ENCODE measurements at regions not wholly inside any gene's neighbourhood (a gene's known extent, or its start where the extent isn't known, plus 50 kb on each side); places are given as distances from the start of the nearest gene placed in this dataset.
A peak's percentile ranks its signal among the peaks of the same experiment; 100 is the strongest.
"Not testable (repeated sequence)": the region's sequence is repeated elsewhere in the genome, so short reads cannot be mapped to it uniquely, and the experiment has no call there.

- ATAC-seq (no peak), DNase-seq (no peak)
- intact Hi-C loops (cut with micrococcal nuclease) = no loop called here
Measured at GRCh38 chr5:110812639-110813038, 73.8 kb downstream of the SLC25A46 start.

- intact Hi-C loops (cut with micrococcal nuclease) = no loop called here
- no peak for ATAC-seq
- no peak for DNase-seq
Measured at GRCh38 chr5:110815916-110816605, 77.3 kb downstream of the SLC25A46 start.

DNA sequence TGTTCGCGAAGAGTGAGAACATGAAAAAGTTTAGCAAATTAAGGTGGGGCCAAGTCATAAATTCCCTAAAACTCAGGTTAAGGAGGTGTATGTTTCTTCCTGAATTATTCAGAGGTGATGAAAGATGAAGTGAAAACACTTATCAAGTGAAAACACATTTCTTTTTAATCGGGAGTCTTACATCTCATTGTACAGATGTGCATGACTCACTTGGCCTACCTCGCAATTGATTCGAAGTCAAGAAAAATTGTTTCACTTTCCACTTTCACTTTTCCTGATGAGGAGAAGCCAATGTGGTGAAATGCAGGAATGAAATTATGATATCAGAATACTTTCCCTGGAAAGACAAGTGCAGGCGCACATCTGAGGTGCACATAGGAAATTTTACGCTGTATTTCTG lies 78.7 kb downstream of the SLC25A46 start:
- intact Hi-C loops (cut with micrococcal nuclease) = no loop called here
- peak; percentile 35 for ATAC-seq
- DNase-seq = no peak

- intact Hi-C loops (cut with micrococcal nuclease) = no loop called here
- ATAC-seq (no peak), DNase-seq (no peak)
Measured at GRCh38 chr5:110823571-110823970, 84.8 kb downstream of the SLC25A46 start.

DNA sequence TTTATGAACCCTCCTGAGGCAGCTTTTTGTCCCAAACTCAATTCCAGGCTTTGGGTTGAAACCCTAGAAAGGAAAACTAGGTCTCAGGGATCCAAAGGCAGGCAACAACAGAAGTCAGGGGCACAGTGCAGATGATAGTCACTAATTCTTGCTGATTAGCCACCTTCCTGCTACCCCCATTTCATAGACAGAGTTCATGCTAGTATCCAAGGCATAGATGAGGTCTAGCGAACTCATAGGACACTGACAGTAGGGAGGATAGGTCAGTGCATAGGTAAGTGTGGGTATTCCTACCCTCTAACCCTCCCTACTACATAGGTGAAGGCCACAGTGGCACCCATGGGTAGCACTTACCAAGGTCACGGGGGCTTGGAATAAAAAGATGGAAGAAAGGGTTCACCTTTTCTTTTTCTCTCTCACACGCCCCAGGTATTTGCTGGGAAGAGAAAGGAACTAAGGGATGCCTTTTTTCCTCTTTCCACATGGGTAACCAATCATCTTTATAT lies 86.2 kb downstream of the SLC25A46 start:
- DNase-seq (no peak), ATAC-seq (no peak)
- intact Hi-C loops (cut with micrococcal nuclease) = no loop called here

DNA sequence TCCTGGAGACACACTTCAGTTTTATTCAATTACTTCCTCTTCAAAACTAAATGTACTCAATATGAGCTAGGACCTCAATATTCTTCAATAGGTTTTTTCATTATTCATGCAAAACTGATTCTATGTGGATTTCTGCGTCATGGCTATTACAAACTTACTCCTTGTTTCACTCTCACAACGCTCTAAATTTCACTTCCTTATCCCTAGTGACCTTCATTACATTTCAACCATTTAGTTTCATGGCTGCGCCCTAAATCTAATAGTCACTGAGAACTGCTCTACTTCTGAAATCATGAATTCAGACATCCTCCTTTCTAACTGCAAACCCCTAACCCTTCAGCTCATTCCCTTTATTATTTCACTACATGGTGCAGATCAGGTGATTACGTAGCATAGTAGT lies 93.9 kb downstream of the SLC25A46 start:
- intact Hi-C loops (cut with micrococcal nuclease) = no loop called here
- DNase-seq = no peak

GRCh38 chr5:110834933-110835332 lies 96.1 kb downstream of the SLC25A46 start:
- intact Hi-C loops (cut with micrococcal nuclease); ATAC-seq; DNase-seq: not testable (repeated sequence)

More for the DNA sequence above, 93.9 kb downstream of the SLC25A46 start:
- no peak for ATAC-seq

- DNase-seq (no peak), ATAC-seq (no peak)
- intact Hi-C loops (cut with micrococcal nuclease) = no loop called here
Measured at GRCh38 chr5:110836851-110837250, 98.0 kb downstream of the SLC25A46 start.

DNA sequence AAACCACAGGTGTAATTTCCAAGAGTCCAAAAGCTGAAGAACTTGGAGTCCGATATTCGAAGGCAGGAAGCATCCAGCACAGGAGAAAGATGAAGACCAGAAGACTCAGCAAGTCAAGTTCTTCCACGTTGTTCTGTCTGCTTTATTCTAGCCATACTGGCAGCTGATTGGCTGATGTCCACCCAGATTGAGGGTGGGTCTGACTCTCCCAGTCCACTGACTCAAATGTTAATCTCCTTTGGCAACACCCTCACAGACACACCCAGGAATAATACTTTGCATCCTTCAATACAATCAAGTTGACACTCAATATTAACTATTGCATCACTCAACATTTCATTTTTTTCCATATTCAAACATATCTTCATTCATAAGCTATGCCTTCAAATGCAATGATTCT lies 99.5 kb downstream of the SLC25A46 start:
- intact Hi-C loops (cut with micrococcal nuclease); DNase-seq; ATAC-seq: not testable (repeated sequence)

GRCh38 chr5:110838961-110839360 lies 100.2 kb downstream of the SLC25A46 start:
- intact Hi-C loops (cut with micrococcal nuclease) = no loop called here
- DNase-seq (no peak), ATAC-seq (no peak)

- DNase-seq = no peak
- intact Hi-C loops (cut with micrococcal nuclease) = no loop called here
- ATAC-seq = no peak
Measured at GRCh38 chr5:110840347-110840960, 101.6 kb downstream of the SLC25A46 start.

- ATAC-seq (no peak), DNase-seq (no peak)
- intact Hi-C loops (cut with micrococcal nuclease) = no loop called here
Measured at GRCh38 chr5:110841137-110841536, 102.3 kb downstream of the SLC25A46 start.

- ATAC-seq (no peak), DNase-seq (no peak)
- intact Hi-C loops (cut with micrococcal nuclease) = no loop called here
Measured at GRCh38 chr5:110842948-110843347, 104.1 kb downstream of the SLC25A46 start.

DNA sequence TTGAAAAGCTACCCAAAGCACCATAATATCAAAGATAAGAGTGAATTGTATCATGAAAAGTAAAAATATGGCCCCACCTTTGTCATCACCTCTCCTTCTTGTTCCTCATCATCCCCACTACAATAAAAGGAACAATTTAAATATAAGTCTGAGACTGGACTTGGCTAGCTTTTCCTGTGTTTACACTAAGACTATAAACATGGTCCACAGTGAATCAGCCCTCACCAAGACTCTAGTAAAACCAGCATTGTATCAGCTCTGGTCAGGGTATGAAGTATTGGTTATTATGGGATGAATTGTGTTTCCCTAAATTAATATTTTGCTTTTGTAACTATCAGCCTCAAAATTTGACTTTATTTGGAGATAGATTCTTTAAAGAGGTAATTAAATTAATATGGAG lies 105.4 kb downstream of the SLC25A46 start:
- ATAC-seq (no peak), DNase-seq (no peak)
- intact Hi-C loops (cut with micrococcal nuclease) = no loop called here

DNA sequence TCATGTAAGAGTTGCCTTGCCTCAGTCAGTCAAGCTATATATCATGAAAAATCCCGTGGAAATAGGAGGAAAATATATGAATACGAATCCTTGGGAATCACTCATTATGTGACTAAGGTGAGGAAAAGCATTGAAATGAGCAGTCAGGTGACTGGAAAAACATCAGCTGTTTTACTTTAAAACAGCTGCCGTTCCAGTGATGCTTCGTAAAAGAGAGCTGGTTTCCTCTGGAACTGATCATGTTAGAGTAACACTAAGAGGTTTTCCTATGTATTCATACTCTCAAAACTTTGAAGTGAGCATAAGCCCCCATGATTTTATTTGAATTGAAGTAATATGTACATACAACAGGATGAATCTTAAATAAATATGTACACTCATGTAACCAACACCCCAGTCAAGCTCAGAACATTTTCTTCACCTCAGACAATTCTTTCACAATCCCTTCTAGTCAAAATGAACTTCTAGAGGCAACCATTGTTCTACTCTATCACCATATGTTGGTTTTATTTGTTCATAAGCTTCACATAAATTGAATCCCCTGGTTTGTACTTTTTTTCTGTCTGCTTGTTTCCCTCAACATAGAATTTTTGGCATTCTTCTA lies 107.7 kb downstream of the SLC25A46 start:
- intact Hi-C loops (cut with micrococcal nuclease) = no loop called here
- DNase-seq (no peak), ATAC-seq (no peak)

- no peak for ATAC-seq
- intact Hi-C loops (cut with micrococcal nuclease) = no loop called here
- no peak for DNase-seq
Measured at GRCh38 chr5:110851357-110851756, 112.5 kb downstream of the SLC25A46 start.

- ATAC-seq (no peak), DNase-seq (no peak)
- intact Hi-C loops (cut with micrococcal nuclease) = no loop called here
Measured at GRCh38 chr5:110852053-110852452, 113.2 kb downstream of the SLC25A46 start.

DNA sequence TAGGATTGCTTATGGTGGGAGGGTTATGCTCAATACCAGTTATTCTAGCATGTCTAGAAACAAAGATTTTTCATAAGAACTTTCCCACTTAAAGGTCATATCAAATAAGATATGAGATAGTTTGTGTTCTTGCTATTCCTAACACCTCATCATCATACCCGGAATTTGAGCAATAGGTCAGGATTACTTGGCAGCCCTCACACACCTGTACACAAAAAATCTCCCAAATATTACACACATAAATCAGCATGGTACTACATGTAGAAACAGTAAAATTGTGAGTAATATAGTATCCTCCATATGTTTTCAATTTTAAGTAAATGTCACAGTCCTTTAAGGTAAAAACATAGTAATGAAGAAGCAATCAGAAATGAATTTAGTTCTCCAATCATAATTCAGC lies 113.7 kb downstream of the SLC25A46 start:
- intact Hi-C loops (cut with micrococcal nuclease) = no loop called here
- ATAC-seq (no peak), DNase-seq (no peak)

DNA sequence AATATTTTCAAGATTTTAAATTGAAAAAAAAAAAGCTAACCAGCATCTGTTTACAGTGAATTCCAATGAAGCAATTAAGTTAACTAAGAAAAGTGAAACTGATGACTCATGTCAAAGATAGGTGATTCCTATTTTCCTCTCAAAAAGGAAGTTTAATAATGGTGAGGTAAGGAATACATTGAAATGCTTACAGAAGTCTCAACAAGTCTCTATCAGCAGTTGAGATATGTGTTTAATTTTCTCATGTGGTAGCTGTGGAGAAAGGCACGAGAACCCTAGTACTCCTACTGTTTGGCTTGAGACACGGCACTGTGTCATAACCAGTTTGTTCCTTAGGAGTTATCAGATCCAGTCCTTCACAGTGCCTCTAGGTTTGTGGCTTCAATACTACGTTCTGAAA lies 114.5 kb downstream of the SLC25A46 start:
- ATAC-seq (no peak), DNase-seq (no peak)
- intact Hi-C loops (cut with micrococcal nuclease) = no loop called here

DNA sequence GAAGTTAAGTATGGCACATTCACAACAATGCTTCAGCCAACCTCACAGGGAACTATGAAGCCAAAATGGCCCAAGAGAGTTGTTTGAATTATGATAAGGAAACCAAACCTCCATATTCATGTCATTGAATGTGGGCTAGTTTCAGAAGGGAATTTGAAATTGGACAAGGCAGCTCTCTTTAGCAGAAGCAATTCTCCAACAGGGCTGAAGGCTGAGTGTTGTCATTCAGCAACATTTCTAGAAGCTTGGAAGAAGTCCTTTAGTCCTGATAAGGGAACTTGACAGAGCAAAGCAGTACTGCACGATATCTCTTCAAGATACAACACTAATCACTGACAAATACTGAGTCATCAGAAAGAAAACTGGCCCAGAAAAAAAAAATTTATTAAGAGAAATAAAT lies 115.4 kb downstream of the SLC25A46 start:
- ATAC-seq = peak; percentile 18
- intact Hi-C loops (cut with micrococcal nuclease) = no loop called here
- DNase-seq = no peak

- ATAC-seq (no peak), DNase-seq (no peak)
- intact Hi-C loops (cut with micrococcal nuclease) = no loop called here
Measured at GRCh38 chr5:110855961-110856360, 117.2 kb downstream of the SLC25A46 start.
